D721Med (cell line): ENCODE measurements at regions not wholly inside any gene's neighbourhood (a gene's known extent, or its start where the extent isn't known, plus 50 kb on each side); places are given as distances from the start of the nearest gene placed in this dataset.

Experiments
- DNase-seq: peaks from one replicate; pipeline ENCODE4 v3.0.0; 2011; ENCODE audit warnings: low spot score; ENCODE audit not compliant: insufficient read length
- FAIRE-seq: peaks from 2 replicates; lab custom pipeline; 2011; peaks lifted over from hg19 to GRCh38; lab: Jason Lieb, UNC
- CTCF ChIP-seq: IDR thresholded peaks from 2 replicates; pipeline ENCODE4 v1.5.1; 2012; ENCODE audit warnings: mild to moderate bottlenecking, control low read depth; ENCODE audit not compliant: insufficient read depth; ENCODE audit errors: missing control alignments

- TF ChIP-seq CTCF: no peak
- no peak for FAIRE-seq
- DNase-seq: no peak
Measured at GRCh38 chr4:63937961-63938360, 471.3 kb downstream of the TECRL start.

DNA sequence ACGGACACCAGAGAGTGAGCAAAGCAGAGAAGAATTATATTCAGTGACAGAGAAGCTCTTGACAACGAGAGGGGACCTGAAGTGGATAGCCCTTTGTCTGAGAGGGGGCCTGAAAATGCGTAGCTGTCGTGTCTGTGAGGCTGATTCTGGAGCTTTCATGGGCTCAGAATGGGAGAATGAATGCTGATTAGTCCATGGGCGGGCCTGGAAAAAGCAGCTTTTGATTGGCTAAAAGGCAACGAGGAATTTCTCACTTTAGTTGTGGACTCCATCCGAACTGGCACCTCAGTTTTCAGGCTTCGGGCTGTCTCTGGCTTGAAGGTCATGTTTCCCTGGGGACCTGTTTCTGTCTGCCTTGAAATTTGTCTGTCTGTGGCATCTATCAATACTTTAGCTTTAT, 487.1 kb downstream of the TECRL start:
- DNase-seq (no peak), FAIRE-seq (no peak)
- no peak for TF ChIP-seq CTCF

DNA sequence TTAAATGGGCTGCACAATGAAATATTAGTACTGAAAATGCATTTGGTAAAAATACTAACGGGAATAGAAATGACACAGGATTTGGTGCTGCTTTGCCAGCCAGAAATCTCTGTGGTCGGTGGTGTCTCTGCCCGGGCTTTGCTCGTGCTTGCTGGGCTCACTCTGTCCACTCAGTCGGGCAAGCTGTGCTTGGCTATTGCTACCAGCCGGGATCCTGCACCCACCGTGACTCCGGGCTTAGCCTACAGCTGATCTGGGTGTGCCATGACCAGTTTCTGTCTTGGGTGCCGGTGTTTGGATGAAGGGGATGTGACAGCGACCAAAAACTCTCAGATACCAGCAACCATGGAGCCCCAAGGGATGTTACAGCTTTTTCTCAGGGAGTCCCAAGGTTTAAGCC, 487.7 kb downstream of the TECRL start:
- FAIRE-seq (no peak), DNase-seq (no peak)
- no peak for TF ChIP-seq CTCF

- DNase-seq (no peak), FAIRE-seq (no peak)
- no peak for TF ChIP-seq CTCF
Measured at GRCh38 chr4:63919636-63920365, 489.4 kb downstream of the TECRL start.

- no peak for TF ChIP-seq CTCF
- FAIRE-seq: no peak
Measured at GRCh38 chr4:63906660-63907183, 502.5 kb downstream of the TECRL start.

GRCh38 chr4:63904201-63904600, 505.0 kb downstream of the TECRL start:
- TF ChIP-seq CTCF: no peak
- FAIRE-seq: no peak
- DNase-seq: no peak

More at GRCh38 chr4:63906660-63907183, 502.5 kb downstream of the TECRL start:
- no peak for DNase-seq

- FAIRE-seq (no peak), DNase-seq (no peak)
- TF ChIP-seq CTCF: no peak
Measured at GRCh38 chr4:63901304-63901703, 507.9 kb downstream of the TECRL start.
